PC-9 (cell line): ENCODE measurements at regions not wholly inside any gene's neighbourhood (a gene's known extent, or its start where the extent isn't known, plus 50 kb on each side); places are given as distances from the start of the nearest gene placed in this dataset.

Experiments
- BruUV-seq: library from RNA; stranded (reverse); fragments of 400-500 nt; replicated peaks from 2 replicates; lab custom pipeline; 2021; lab: Mats Ljungman, UMichigan
- CTCF ChIA-PET: fragments of 300-600 bp; sonication (Branson Sonifier 250); formaldehyde crosslinking; loops from one replicate; lab custom pipeline; 2022; ENCODE audit warnings: antibody characterized with exemption; lab: Charles Lee
- POLR2A ChIA-PET: fragments of 300-600 bp; sonication (Branson Sonifier 250); formaldehyde crosslinking; loops from one replicate; lab custom pipeline; 2022; ENCODE audit warnings: antibody characterized with exemption; ENCODE audit not compliant: unreplicated experiment; lab: Charles Lee
- DNase-seq, 2 experiments: peaks; one replicate each; pipeline versions ENCODE4 v3.0.0 to v3.0.0-alpha.2; 2015 to 2022; ENCODE audit warnings: mixed read lengths in 1 of 2
- H2AFZ ChIP-seq: fragments of 200-600 bp; sonication (generic); 2 replicates; pipeline ENCODE4 v1.8.1; 2017; ENCODE audit warnings: antibody characterized with exemption
- H3F3A ChIP-seq: fragments of 200-600 bp; sonication (generic); 2 replicates; pipeline ENCODE4 v1.8.1; 2017; ENCODE audit warnings: antibody characterized with exemption, mild to moderate bottlenecking, low read depth; ENCODE audit not compliant: insufficient read depth
- H3K27ac ChIP-seq: fragments of 200-600 bp; sonication (generic); 2 replicates; pipeline ENCODE4 v1.6.1; 2016; ENCODE audit warnings: mixed run types
- H3K27me3 ChIP-seq: fragments of 200-600 bp; sonication (generic); 2 replicates; pipeline ENCODE4 v1.6.1; 2016; ENCODE audit warnings: low read depth, mixed run types; ENCODE audit not compliant: insufficient read depth
- H3K36me3 ChIP-seq: fragments of 200-600 bp; sonication (generic); 2 replicates; pipeline ENCODE4 v1.6.1; 2016; ENCODE audit warnings: low read depth, mixed run types
- H3K4me1 ChIP-seq: fragments of 200-600 bp; sonication (generic); replicated peaks from 2 replicates; pipeline ENCODE4 v1.6.1; 2016; ENCODE audit warnings: mixed run types; ENCODE audit not compliant: insufficient read depth
- H3K4me2 ChIP-seq: fragments of 200-600 bp; sonication (generic); 2 replicates; pipeline ENCODE4 v1.6.1; 2017; ENCODE audit warnings: mixed run types
- H3K4me3 ChIP-seq: fragments of 200-600 bp; sonication (generic); 2 replicates; pipeline ENCODE4 v1.6.1; 2016; ENCODE audit warnings: mixed run types
- H3K79me2 ChIP-seq: fragments of 200-600 bp; sonication (generic); 2 replicates; pipeline ENCODE4 v1.6.1; 2017; ENCODE audit warnings: low read depth, mixed run types
- H3K9me2 ChIP-seq: fragments of 200-600 bp; sonication (generic); 2 replicates; pipeline ENCODE4 v1.8.1; 2017; ENCODE audit warnings: mild to moderate bottlenecking; ENCODE audit not compliant: insufficient read depth
- H3K9me3 ChIP-seq: fragments of 200-600 bp; sonication (generic); 2 replicates; pipeline ENCODE4 v1.8.1; 2016; ENCODE audit warnings: low read depth; ENCODE audit not compliant: insufficient read depth
- H4K20me1 ChIP-seq: fragments of 200-600 bp; sonication (generic); 2 replicates; pipeline ENCODE4 v1.8.1; 2017; ENCODE audit not compliant: insufficient read depth
- CTCF ChIP-seq: fragments of 200-600 bp; sonication (generic); conservative IDR thresholded peaks from 2 replicates; pipeline ENCODE4 v1.6.1; 2017; ENCODE audit warnings: mixed run types, antibody characterized with exemption, mild to moderate bottlenecking, moderate library complexity
- EZH2 ChIP-seq: fragments of 200-600 bp; sonication (generic); IDR thresholded peaks from 2 replicates; pipeline ENCODE4 v1.8.0; 2017; ENCODE audit warnings: antibody characterized with exemption, low read depth
- intact Hi-C: fragments of 100-400 bp; cut with micrococcal nuclease; formaldehyde crosslinking; loops from one replicate; pipeline ENCODE4 v1.10.0; 2022; ENCODE audit not compliant: unreplicated experiment

- CTCF ChIA-PET: no interaction called here
- intact Hi-C loops: no loop called here
- Histone ChIP-seq H3K27me3 (no peaks in the 10 kb centered on the region), H3K27ac (no peak overlapping the region), H3K9me2 (no peaks in the 10 kb centered on the region), H3K9me3 (no peaks in the 10 kb centered on the region), H3K36me3 (no peaks in the 10 kb centered on the region), H3F3A (no peaks in the 10 kb centered on the region), H3K4me2 (no peak overlapping the region), H3K4me1 (no peaks in the 10 kb centered on the region), H3K4me3 (no peak overlapping the region), H3K79me2 (no peaks in the 10 kb centered on the region), H2AFZ (no peak overlapping the region), H4K20me1 (no peaks in the 10 kb centered on the region)
- DNase-seq: no peak
- BruUV-seq: no TSS peak
- TF ChIP-seq CTCF (no peak), EZH2 (no peak)
- POLR2A ChIA-PET: no interaction called here
These were observed 565.3 kb upstream of the BRINP1 start for GRCh38 chr9:119934497-119934896.

- Histone ChIP-seq H3K9me3 (no peaks in the 10 kb centered on the region), H3K4me1 (no peaks in the 10 kb centered on the region), H3K79me2 (no peaks in the 10 kb centered on the region), H3K4me3 (no peak overlapping the region), H4K20me1 (no peaks in the 10 kb centered on the region; the same call in 1 of the 2 replicates), H3F3A (no peaks in the 10 kb centered on the region), H2AFZ (no peak overlapping the region), H3K4me2 (no peak overlapping the region), H3K9me2 (no peaks in the 10 kb centered on the region), H3K27me3 (no peaks in the 10 kb centered on the region), H3K36me3 (no peaks in the 10 kb centered on the region), H3K27ac (no peak overlapping the region)
- POLR2A ChIA-PET: no interaction called here
- no TSS peak for BruUV-seq
- TF ChIP-seq EZH2 (no peak), CTCF (no peak)
- intact Hi-C loops: no loop called here
- CTCF ChIA-PET: no interaction called here
- no peak for DNase-seq
These were observed 564.0 kb upstream of the BRINP1 start for GRCh38 chr9:119933191-119933590.

- Histone ChIP-seq H3K4me1 (no peaks in the 10 kb centered on the region), H3K27ac (no peak overlapping the region), H3K4me2 (no peak overlapping the region), H3K9me3 (no peaks in the 10 kb centered on the region), H3K9me2 (no peaks in the 10 kb centered on the region), H3K79me2 (no peaks in the 10 kb centered on the region), H4K20me1 (no peaks in the 10 kb centered on the region; the same call in 1 of the 2 replicates), H3K4me3 (no peak overlapping the region), H3F3A (no peaks in the 10 kb centered on the region), H2AFZ (no peak overlapping the region), H3K27me3 (no peaks in the 10 kb centered on the region; the same call in 1 of the 2 replicates), H3K36me3 (no peaks in the 10 kb centered on the region)
- TF ChIP-seq EZH2: no peak
- no peak; the same call in 1 of the 2 replicates for TF ChIP-seq CTCF
- no peak for DNase-seq
- intact Hi-C loops: no loop called here
- ChIA-PET POLR2A (no interaction called here), CTCF (no interaction called here)
- BruUV-seq: no TSS peak
These were observed 555.5 kb upstream of the BRINP1 start for GRCh38 chr9:119924736-119925135.
